ENCODE measurements at regions not wholly inside any gene's neighbourhood (a gene's known extent, or its start where the extent isn't known, plus 50 kb on each side); places are given as distances from the start of the nearest gene placed in this dataset.

GRCh38 chr9:83191154-83191553 is 128.2 kb upstream of the RASEF start:
- no peak for TF ChIP-seq POLR2A (IDR thresholded peaks at IDR 0.05; ENCODE audit: low read depth, low read length)
- TF ChIP-seq POLR2AphosphoS5 (IDR thresholded peaks at IDR 0.05; ENCODE audit: low read depth, low read length), result no peak
